Endodermal cell (in vitro differentiated cells): ENCODE measurements at regions not wholly inside any gene's neighbourhood (a gene's known extent, or its start where the extent isn't known, plus 50 kb on each side); places are given as distances from the start of the nearest gene placed in this dataset.

ENCODE experiments used
- DNase-seq: peaks from one replicate; pipeline ENCODE4 v3.0.0-alpha.2; 2017
- H3K27ac ChIP-seq: 2 replicates; pipeline ENCODE4 v1.5.1; 2013; ENCODE audit warnings: mild to moderate bottlenecking, low read depth, low read length, moderate library complexity
- H3K27me3 ChIP-seq: 2 replicates; pipeline ENCODE4 v1.6.1; 2013; ENCODE audit warnings: mild to moderate bottlenecking, low read length, moderate library complexity; ENCODE audit not compliant: insufficient read depth, control insufficient read depth, poor library complexity, severe bottlenecking
- H3K36me3 ChIP-seq: 2 replicates; pipeline ENCODE4 v1.7.0; 2013; ENCODE audit warnings: mild to moderate bottlenecking, low read length, moderate library complexity; ENCODE audit not compliant: control insufficient read depth, insufficient read depth
- H3K4me1 ChIP-seq: one replicate; pipeline ENCODE4 v1.7.0; 2013; ENCODE audit warnings: low read length; ENCODE audit not compliant: control insufficient read depth, insufficient read depth
- H3K4me3 ChIP-seq: 2 replicates; pipeline ENCODE4 v1.5.1; 2013; ENCODE audit warnings: mild to moderate bottlenecking, low read length, moderate library complexity
- H3K9ac ChIP-seq: 2 replicates; pipeline ENCODE4 v1.6.1; 2013; ENCODE audit warnings: mild to moderate bottlenecking, low read length, moderate library complexity; ENCODE audit not compliant: poor library complexity, severe bottlenecking; ENCODE audit errors: extremely low read depth
- H3K9me3 ChIP-seq: 2 replicates; pipeline ENCODE4 v1.6.1; 2013; ENCODE audit warnings: mild to moderate bottlenecking, low read length, moderate library complexity; ENCODE audit not compliant: control insufficient read depth
- H3K27ac Mint-ChIP-seq: 2 replicates; pipeline ENCODE4 v1.8.0; 2020; ENCODE audit warnings: mixed read lengths
- H3K27me3 Mint-ChIP-seq: 2 replicates; pipeline ENCODE4 v1.8.0; 2021; ENCODE audit warnings: mild to moderate bottlenecking, mixed read lengths; ENCODE audit not compliant: insufficient read depth
- H3K36me3 Mint-ChIP-seq: 2 replicates; pipeline ENCODE4 v1.8.0; 2020; ENCODE audit warnings: low read depth, mixed read lengths
- H3K4me1 Mint-ChIP-seq: 2 replicates; pipeline ENCODE4 v1.8.0; 2020; ENCODE audit warnings: mixed read lengths
- H3K4me3 Mint-ChIP-seq: 2 replicates; pipeline ENCODE4 v1.8.0; 2020; ENCODE audit warnings: mild to moderate bottlenecking, moderate library complexity, mixed read lengths
- H3K9me3 Mint-ChIP-seq: 2 replicates; pipeline ENCODE4 v1.8.0; 2020; ENCODE audit warnings: mild to moderate bottlenecking, mixed read lengths
- WGBS, 2 experiments: methylation state at CpG; one replicate each; pipeline versions ENCODE4 v1.1.5 to v1.1.7; 2013; ENCODE audit warnings: missing lambda C conversion rate in 2 of 2, mixed read lengths in 1 of 2; ENCODE audit not compliant: insufficient coverage in 1 of 2, insufficient read length in 1 of 2; 5-methylcytosine and 5-hydroxymethylcytosine counted together
- TF ChIP-seq, protein P1 (sequence below): fragments of 200-600 bp; sonication (generic); conservative IDR thresholded peaks from 2 replicates; pipeline ENCODE4 v1.5.0; 2021; ENCODE audit warnings: antibody characterized with exemption, mild to moderate bottlenecking

DNA sequence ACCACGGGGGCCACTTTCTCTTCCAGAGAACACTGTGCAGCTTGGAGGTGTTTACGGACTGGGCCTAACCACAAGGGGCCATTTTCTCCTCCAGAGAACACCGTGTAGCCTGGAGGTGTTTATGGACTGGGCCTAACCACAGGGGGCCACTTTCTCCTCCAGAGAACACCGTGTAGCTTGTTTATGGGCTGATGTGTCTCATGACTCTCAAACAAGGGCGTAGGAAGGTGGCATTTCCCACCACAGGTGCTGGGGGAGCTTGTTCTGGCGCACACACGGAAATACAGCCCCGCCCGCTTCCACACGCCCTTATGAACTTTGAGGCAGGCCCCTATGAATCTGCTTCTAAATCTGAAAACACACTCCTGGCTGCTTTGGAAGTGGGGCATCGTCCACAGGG, 174.6 kb upstream of the SFSWAP start:
- no peak overlapping the region for H3K9ac ChIP-seq
- WGBS, 2 experiments = 89 to 92% methylated on average over 4 to 11 of the region's 11 CpGs
- Mint-ChIP-seq H3K36me3 (no peaks in the 10 kb centered on the region), H3K4me3 (no peak overlapping the region), H3K9me3 (no peaks in the 10 kb centered on the region), H3K27me3 (peaks cover 8% of the 10 kb centered on the region), H3K27ac (no peak overlapping the region), H3K4me1 (no peaks in the 10 kb centered on the region)
- no peak for DNase-seq
- TF ChIP-seq, protein P1, sequence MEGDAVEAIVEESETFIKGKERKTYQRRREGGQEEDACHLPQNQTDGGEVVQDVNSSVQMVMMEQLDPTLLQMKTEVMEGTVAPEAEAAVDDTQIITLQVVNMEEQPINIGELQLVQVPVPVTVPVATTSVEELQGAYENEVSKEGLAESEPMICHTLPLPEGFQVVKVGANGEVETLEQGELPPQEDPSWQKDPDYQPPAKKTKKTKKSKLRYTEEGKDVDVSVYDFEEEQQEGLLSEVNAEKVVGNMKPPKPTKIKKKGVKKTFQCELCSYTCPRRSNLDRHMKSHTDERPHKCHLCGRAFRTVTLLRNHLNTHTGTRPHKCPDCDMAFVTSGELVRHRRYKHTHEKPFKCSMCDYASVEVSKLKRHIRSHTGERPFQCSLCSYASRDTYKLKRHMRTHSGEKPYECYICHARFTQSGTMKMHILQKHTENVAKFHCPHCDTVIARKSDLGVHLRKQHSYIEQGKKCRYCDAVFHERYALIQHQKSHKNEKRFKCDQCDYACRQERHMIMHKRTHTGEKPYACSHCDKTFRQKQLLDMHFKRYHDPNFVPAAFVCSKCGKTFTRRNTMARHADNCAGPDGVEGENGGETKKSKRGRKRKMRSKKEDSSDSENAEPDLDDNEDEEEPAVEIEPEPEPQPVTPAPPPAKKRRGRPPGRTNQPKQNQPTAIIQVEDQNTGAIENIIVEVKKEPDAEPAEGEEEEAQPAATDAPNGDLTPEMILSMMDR = no peak
- H3K9me3 ChIP-seq = no peaks in the 10 kb centered on the region
- H3K27me3 ChIP-seq = no peaks in the 10 kb centered on the region
- no peaks in the 10 kb centered on the region for H3K36me3 ChIP-seq
- H3K4me3 ChIP-seq = no peak overlapping the region
- H3K4me1 ChIP-seq = no peaks in the 10 kb centered on the region
- H3K27ac ChIP-seq = no peak overlapping the region

DNA sequence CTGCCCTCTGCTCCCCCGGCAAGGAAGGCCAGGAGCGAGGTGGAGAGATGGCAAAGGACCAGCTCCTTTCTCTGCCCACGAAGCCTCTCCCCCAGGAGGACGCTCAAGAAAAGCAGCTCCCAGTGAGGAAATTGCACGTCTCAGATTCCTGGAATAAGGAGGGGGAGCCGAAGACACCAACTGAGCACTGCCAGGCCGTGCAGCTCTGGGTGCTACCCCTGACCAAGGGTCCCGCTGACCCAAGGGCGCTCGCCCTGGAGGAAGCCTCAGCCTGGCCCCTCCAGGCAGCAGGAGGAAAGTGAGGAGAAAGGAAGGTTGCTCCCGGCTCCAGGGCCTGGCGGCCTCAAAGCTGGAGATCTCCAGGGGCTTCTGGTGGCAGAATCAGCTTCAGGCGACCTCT, 174.1 kb upstream of the SFSWAP start:
- Mint-ChIP-seq H3K36me3 (no peaks in the 10 kb centered on the region), H3K4me3 (no peak overlapping the region), H3K27me3 (peaks cover 7% of the 10 kb centered on the region), H3K27ac (no peak overlapping the region), H3K9me3 (no peaks in the 10 kb centered on the region), H3K4me1 (no peaks in the 10 kb centered on the region)
- TF ChIP-seq, protein P1 = no peak
- no peak overlapping the region for H3K9ac ChIP-seq
- H3K4me3 ChIP-seq = no peak overlapping the region
- 91 to 93% methylated on average over 4 to 13 of the region's 13 CpGs for WGBS, 2 experiments
- H3K27ac ChIP-seq = no peak overlapping the region
- no peaks in the 10 kb centered on the region for H3K27me3 ChIP-seq
- no peak for DNase-seq
- no peaks in the 10 kb centered on the region for H3K36me3 ChIP-seq
- no peaks in the 10 kb centered on the region for H3K4me1 ChIP-seq
- H3K9me3 ChIP-seq = no peaks in the 10 kb centered on the region

DNA sequence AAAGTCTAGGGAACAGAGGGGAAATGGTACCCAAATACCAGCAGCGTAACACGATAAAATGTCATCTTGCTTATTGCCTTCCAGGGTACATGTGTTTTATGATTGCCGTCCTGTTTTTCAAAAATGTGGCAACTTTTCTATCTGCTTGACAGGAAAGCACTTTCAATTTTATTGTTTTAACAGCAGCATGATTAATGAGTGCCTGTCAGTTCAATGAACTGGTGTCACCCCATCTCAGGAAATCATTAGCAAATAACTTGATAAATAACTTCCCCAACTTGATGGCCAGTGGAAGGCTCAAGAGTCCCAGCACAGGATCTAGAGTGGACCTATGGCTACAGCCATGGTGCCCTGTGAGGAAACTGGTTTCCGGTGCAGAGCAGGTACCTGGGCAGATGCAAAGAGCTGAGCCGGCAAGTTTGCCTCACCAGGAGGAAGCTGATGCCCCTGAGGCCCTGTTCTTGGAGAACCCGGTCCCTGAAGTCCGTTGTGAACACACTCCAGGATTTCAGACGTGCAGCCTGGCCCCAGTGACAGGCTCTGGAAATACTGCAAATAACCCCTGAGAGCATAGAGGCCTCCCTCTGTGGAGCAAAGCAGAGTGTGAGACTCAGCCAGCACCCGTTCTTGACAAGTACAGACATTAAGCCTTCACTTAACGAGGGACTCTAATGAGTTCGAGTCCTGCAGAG, 173.5 kb upstream of the SFSWAP start:
- Mint-ChIP-seq H3K27me3 (peaks cover 3% of the 10 kb centered on the region), H3K36me3 (no peaks in the 10 kb centered on the region), H3K9me3 (no peaks in the 10 kb centered on the region), H3K27ac (no peak overlapping the region), H3K4me3 (no peak overlapping the region), H3K4me1 (no peaks in the 10 kb centered on the region)
- TF ChIP-seq, protein P1 = no peak
- no peak overlapping the region for H3K9ac ChIP-seq
- no peak overlapping the region for H3K4me3 ChIP-seq
- no peak overlapping the region for H3K27ac ChIP-seq
- 83 to 90% methylated on average over 9 to 11 of the region's 11 CpGs for WGBS, 2 experiments
- H3K36me3 ChIP-seq = no peaks in the 10 kb centered on the region
- no peak for DNase-seq
- H3K9me3 ChIP-seq = no peaks in the 10 kb centered on the region
- H3K27me3 ChIP-seq = peaks cover 4% of the 10 kb centered on the region
- H3K4me1 ChIP-seq = no peaks in the 10 kb centered on the region
